ENCODE measurements at regions not wholly inside any gene's neighbourhood (a gene's known extent, or its start where the extent isn't known, plus 50 kb on each side); places are given as distances from the start of the nearest gene placed in this dataset.

DNA sequence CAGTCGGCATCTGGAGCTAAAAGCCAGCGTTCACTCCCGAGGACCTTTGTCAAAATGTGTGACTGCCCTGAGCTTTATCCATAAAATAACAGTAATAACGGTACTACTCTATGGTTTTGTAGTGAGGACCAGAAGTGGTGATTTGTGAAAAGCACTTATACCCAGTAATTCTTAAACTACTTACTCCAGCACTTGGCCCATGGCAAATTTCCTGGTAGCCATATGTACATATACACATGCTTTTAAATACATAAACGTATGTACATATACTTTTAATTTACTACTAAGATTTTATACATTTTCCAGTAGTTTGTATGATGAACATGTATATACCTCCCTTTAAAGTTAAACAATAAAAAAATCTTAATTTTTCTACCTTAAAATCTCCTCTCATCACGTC is 163.8 kb upstream of the TMEM132C start (continued):
- no peak for TF ChIP-seq CHD1 (IDR thresholded peaks at IDR 0.05; ENCODE audit: low read depth, low read length)
